ENCODE measurements at regions not wholly inside any gene's neighbourhood (a gene's known extent, or its start where the extent isn't known, plus 50 kb on each side); places are given as distances from the start of the nearest gene placed in this dataset.

DNA sequence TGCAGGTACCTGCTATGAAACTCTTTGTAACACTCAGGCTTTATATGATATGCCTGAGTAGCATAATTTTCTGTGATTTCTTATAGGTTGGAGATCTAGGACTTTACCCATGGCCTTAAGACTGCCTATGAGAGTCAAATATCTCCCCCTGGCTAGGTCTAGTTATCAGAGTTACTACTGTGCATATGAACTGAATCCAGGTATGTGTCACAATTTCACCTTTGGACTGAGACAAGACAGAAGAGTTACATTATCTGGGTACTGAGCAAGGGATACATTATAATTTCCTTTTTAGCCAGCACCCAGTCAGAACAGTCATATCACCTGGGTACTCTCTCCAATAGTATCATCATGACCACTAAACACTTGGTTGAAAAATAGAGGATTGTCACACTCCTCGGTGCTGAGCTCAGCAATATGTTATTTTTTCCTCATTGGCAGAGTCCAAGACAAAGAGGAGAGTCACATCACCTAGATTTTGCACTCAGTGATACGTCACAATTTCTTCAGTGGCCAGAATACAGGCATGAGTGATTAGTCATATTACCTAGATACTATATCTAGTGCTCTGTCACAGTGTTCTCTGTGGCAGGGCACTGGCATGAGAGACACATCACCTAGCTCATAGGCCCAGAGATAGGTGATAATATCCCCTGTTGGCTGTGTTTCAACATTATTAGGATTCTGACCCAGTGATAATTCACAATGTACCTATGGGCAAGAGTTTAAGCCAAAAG is 1027.6 kb upstream of the AMELY start:
- no peak overlapping the region for H3K23ac ChIP-seq (ENCODE audit: low read length in 2 of 2)
- no peaks in the 10 kb centered on the region for H3K4me1 ChIP-seq (ENCODE audit: control insufficient read depth, insufficient read depth, low read depth, low read length)
- H3K27ac ChIP-seq (ENCODE audit: low read length, poor library complexity, severe bottlenecking), result no peak overlapping the region
- H4K91ac ChIP-seq (ENCODE audit: low read length), result no peak overlapping the region
- no peak overlapping the region for H2BK15ac ChIP-seq (ENCODE audit: low read depth, poor library complexity, severe bottlenecking)
- H3K4ac ChIP-seq (ENCODE audit: low read depth in 1 of 2, low read length in 2 of 2), result no peak overlapping the region
- H2AK5ac ChIP-seq (ENCODE audit: low read length, severe bottlenecking), result no peak overlapping the region
- H3K9ac ChIP-seq (ENCODE audit: low read length), result no peak overlapping the region
- H2BK120ac ChIP-seq (ENCODE audit: low read depth, low read length), result no peak overlapping the region
- H3K18ac ChIP-seq (ENCODE audit: low read depth in 1 of 2, low read length in 2 of 2), result no peak overlapping the region
- H2AFZ ChIP-seq (ENCODE audit: low read depth, low read length), result no peak overlapping the region
- no peak overlapping the region for H4K8ac ChIP-seq (ENCODE audit: low read length)
- no peak overlapping the region for H3K4me3 ChIP-seq (ENCODE audit: insufficient read depth in 1 of 2, low read depth in 1 of 2, low read length in 2 of 2)
- 75% methylated on average over 1 of the region's 2 CpGs for WGBS
- no peaks in the 10 kb centered on the region for H3K36me3 ChIP-seq (ENCODE audit: control insufficient read depth in 1 of 2, insufficient read depth in 2 of 2, low read depth in 1 of 2, low read length in 2 of 2)
- no peak overlapping the region for H2BK5ac ChIP-seq (ENCODE audit: low read depth, low read length, poor library complexity, severe bottlenecking)
- H3K79me1 ChIP-seq (replicated peaks; ENCODE audit: low read length, poor library complexity, severe bottlenecking), result no peaks in the 10 kb centered on the region
- no peak overlapping the region for H3K4me2 ChIP-seq (ENCODE audit: low read length, poor library complexity, severe bottlenecking)
- DNase-seq, result no peak
- H3K27me3 ChIP-seq (ENCODE audit: control insufficient read depth in 1 of 2, insufficient read depth in 1 of 2, low read length in 2 of 2), result no peaks in the 10 kb centered on the region
- no peak overlapping the region for H2BK12ac ChIP-seq (ENCODE audit: low read length in 2 of 2)
- H3K9me3 ChIP-seq (ENCODE audit: control insufficient read depth, low read length), result no peaks in the 10 kb centered on the region
- no peak overlapping the region for H3K14ac ChIP-seq (ENCODE audit: low read length in 2 of 2)

DNA sequence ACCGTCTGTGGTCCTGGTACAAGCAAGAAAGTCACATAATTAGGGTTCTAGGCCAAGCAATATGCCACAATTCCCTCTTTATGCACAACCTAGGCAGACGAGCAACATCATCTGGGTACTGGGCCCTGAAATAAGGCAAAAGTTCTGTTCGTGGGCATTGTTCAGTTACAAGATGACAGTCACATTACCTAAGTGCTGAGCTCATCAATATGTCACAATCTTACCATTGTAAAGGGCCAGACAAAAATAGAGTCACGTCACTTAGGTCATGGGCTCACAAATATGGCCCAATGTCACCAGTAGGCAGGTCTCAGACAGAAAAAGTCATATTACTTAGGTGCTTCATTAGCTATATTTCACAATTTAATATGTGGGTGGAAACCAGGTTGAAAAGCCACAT is 1025.3 kb upstream of the AMELY start:
- H2AFZ ChIP-seq (ENCODE audit: low read depth, low read length), result no peak overlapping the region
- H2AK5ac ChIP-seq (ENCODE audit: low read length, severe bottlenecking), result peak overlapping the region; percentile 66
- no peaks in the 10 kb centered on the region for H3K27me3 ChIP-seq (ENCODE audit: control insufficient read depth in 1 of 2, insufficient read depth in 1 of 2, low read length in 2 of 2)
- no peaks in the 10 kb centered on the region for H3K9me3 ChIP-seq (ENCODE audit: control insufficient read depth, low read length)
- H2BK15ac ChIP-seq (ENCODE audit: low read depth, poor library complexity, severe bottlenecking), result no peak overlapping the region
- no peak overlapping the region for H3K4me3 ChIP-seq (ENCODE audit: insufficient read depth in 1 of 2, low read depth in 1 of 2, low read length in 2 of 2)
- no peak overlapping the region for H3K4ac ChIP-seq (ENCODE audit: low read depth in 1 of 2, low read length in 2 of 2)
- H2BK5ac ChIP-seq (ENCODE audit: low read depth, low read length, poor library complexity, severe bottlenecking), result no peak overlapping the region
- no peak overlapping the region for H4K91ac ChIP-seq (ENCODE audit: low read length)
- no peak overlapping the region for H3K18ac ChIP-seq (ENCODE audit: low read depth in 1 of 2, low read length in 2 of 2)
- H3K4me2 ChIP-seq (ENCODE audit: low read length, poor library complexity, severe bottlenecking), result no peak overlapping the region
- no peak overlapping the region for H2BK120ac ChIP-seq (ENCODE audit: low read depth, low read length)
- no peaks in the 10 kb centered on the region for H3K79me1 ChIP-seq (replicated peaks; ENCODE audit: low read length, poor library complexity, severe bottlenecking)
- H3K36me3 ChIP-seq (ENCODE audit: control insufficient read depth in 1 of 2, insufficient read depth in 2 of 2, low read depth in 1 of 2, low read length in 2 of 2), result no peaks in the 10 kb centered on the region
- H3K27ac ChIP-seq (ENCODE audit: low read length, poor library complexity, severe bottlenecking), result peak overlapping the region; percentile 92
- H3K4me1 ChIP-seq (ENCODE audit: control insufficient read depth, insufficient read depth, low read depth, low read length), result no peaks in the 10 kb centered on the region
- H2BK12ac ChIP-seq (ENCODE audit: low read length in 2 of 2), result no peak overlapping the region
- H3K9ac ChIP-seq (ENCODE audit: low read length), result no peak overlapping the region
- no peak for DNase-seq
- H3K14ac ChIP-seq (ENCODE audit: low read length in 2 of 2), result no peak overlapping the region
- no peak overlapping the region for H4K8ac ChIP-seq (ENCODE audit: low read length)
- WGBS, result 39% methylated on average over 3 of the region's 4 CpGs
- H3K23ac ChIP-seq (ENCODE audit: low read length in 2 of 2), result no peak overlapping the region

DNA sequence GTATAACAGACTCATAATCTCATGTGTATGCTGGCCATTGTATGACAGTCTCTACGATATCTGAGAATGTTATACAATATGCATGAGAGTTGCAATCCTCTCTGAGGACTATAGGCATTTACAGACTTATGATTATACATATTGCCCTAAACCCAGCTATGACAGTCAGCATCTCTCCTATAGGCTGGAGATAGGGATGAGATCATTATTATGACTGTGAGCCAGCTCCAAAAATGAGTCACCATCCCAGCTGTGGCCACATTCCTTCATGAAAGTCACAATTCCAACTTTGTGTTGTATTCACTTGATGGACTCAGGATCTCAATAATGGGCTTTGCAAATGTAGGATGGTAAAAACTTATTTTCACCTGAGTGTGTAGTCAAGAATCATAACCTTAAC is 1024.5 kb upstream of the AMELY start:
- Histone ChIP-seq H3K27ac (ENCODE audit: low read length, poor library complexity, severe bottlenecking) (peak overlapping the region; percentile 69), H3K23ac (ENCODE audit: low read length in 2 of 2) (no peak overlapping the region), H2BK12ac (ENCODE audit: low read length in 2 of 2) (no peak overlapping the region), H3K36me3 (ENCODE audit: control insufficient read depth in 1 of 2, insufficient read depth in 2 of 2, low read depth in 1 of 2, low read length in 2 of 2) (no peaks in the 10 kb centered on the region), H3K4me2 (ENCODE audit: low read length, poor library complexity, severe bottlenecking) (no peak overlapping the region), H2BK15ac (ENCODE audit: low read depth, poor library complexity, severe bottlenecking) (no peak overlapping the region), H4K91ac (ENCODE audit: low read length) (no peak overlapping the region), H4K8ac (ENCODE audit: low read length) (no peak overlapping the region), H3K18ac (ENCODE audit: low read depth in 1 of 2, low read length in 2 of 2) (no peak overlapping the region), H3K9me3 (ENCODE audit: control insufficient read depth, low read length) (no peaks in the 10 kb centered on the region), H2BK120ac (ENCODE audit: low read depth, low read length) (no peak overlapping the region), H3K14ac (ENCODE audit: low read length in 2 of 2) (no peak overlapping the region), H3K9ac (ENCODE audit: low read length) (no peak overlapping the region), H3K4me3 (ENCODE audit: insufficient read depth in 1 of 2, low read depth in 1 of 2, low read length in 2 of 2) (no peak overlapping the region), H2AFZ (ENCODE audit: low read depth, low read length) (no peak overlapping the region), H3K27me3 (ENCODE audit: control insufficient read depth in 1 of 2, insufficient read depth in 1 of 2, low read length in 2 of 2) (no peaks in the 10 kb centered on the region), H2BK5ac (ENCODE audit: low read depth, low read length, poor library complexity, severe bottlenecking) (no peak overlapping the region), H3K79me1 (replicated peaks; ENCODE audit: low read length, poor library complexity, severe bottlenecking) (no peaks in the 10 kb centered on the region), H3K4me1 (ENCODE audit: control insufficient read depth, insufficient read depth, low read depth, low read length) (no peaks in the 10 kb centered on the region), H2AK5ac (ENCODE audit: low read length, severe bottlenecking) (no peak overlapping the region), H3K4ac (ENCODE audit: low read depth in 1 of 2, low read length in 2 of 2) (no peak overlapping the region)
- peak; percentile 66 for DNase-seq
- no CpG with 5 or more reads among the region's 1 CpG for WGBS

DNA sequence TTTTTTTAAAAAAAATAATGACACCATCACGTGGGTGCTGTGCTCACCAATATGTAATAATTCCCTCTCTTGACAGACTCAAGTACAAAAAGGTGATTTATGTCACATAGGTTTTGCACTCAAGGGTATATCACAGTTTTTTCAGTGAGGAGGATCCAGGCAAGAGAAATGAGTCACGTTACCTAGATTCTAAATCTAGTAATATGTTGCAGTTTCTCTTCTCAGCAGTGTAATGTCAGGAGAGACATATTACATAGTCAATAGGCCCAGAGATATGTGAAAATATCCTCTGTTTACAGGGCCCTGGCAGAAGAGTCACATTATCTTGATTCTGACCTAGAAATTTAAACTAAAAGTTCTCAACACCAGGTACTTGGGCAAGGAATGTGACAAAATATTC is 1024.1 kb upstream of the AMELY start:
- Histone ChIP-seq H2BK15ac (ENCODE audit: low read depth, poor library complexity, severe bottlenecking) (no peak overlapping the region), H3K27me3 (ENCODE audit: control insufficient read depth in 1 of 2, insufficient read depth in 1 of 2, low read length in 2 of 2) (no peaks in the 10 kb centered on the region), H3K4me1 (ENCODE audit: control insufficient read depth, insufficient read depth, low read depth, low read length) (no peaks in the 10 kb centered on the region), H4K91ac (ENCODE audit: low read length) (no peak overlapping the region), H3K23ac (ENCODE audit: low read length in 2 of 2) (no peak overlapping the region), H2AFZ (ENCODE audit: low read depth, low read length) (no peak overlapping the region), H3K4ac (ENCODE audit: low read depth in 1 of 2, low read length in 2 of 2) (no peak overlapping the region), H2BK12ac (ENCODE audit: low read length in 2 of 2) (no peak overlapping the region), H3K4me2 (ENCODE audit: low read length, poor library complexity, severe bottlenecking) (no peak overlapping the region), H3K36me3 (ENCODE audit: control insufficient read depth in 1 of 2, insufficient read depth in 2 of 2, low read depth in 1 of 2, low read length in 2 of 2) (no peaks in the 10 kb centered on the region), H3K9ac (ENCODE audit: low read length) (no peak overlapping the region), H2AK5ac (ENCODE audit: low read length, severe bottlenecking) (no peak overlapping the region), H2BK5ac (ENCODE audit: low read depth, low read length, poor library complexity, severe bottlenecking) (no peak overlapping the region), H3K18ac (ENCODE audit: low read depth in 1 of 2, low read length in 2 of 2) (no peak overlapping the region), H3K79me1 (replicated peaks; ENCODE audit: low read length, poor library complexity, severe bottlenecking) (no peaks in the 10 kb centered on the region), H2BK120ac (ENCODE audit: low read depth, low read length) (no peak overlapping the region), H3K14ac (ENCODE audit: low read length in 2 of 2) (no peak overlapping the region), H3K4me3 (ENCODE audit: insufficient read depth in 1 of 2, low read depth in 1 of 2, low read length in 2 of 2) (no peak overlapping the region), H3K27ac (ENCODE audit: low read length, poor library complexity, severe bottlenecking) (peak overlapping the region; percentile 69), H3K9me3 (ENCODE audit: control insufficient read depth, low read length) (no peaks in the 10 kb centered on the region), H4K8ac (ENCODE audit: low read length) (no peak overlapping the region)
- no peak for DNase-seq
- no CpG with 5 or more reads among the region's 2 CpGs for WGBS
